ENCODE measurements at regions not wholly inside any gene's neighbourhood (a gene's known extent, or its start where the extent isn't known, plus 50 kb on each side); places are given as distances from the start of the nearest gene placed in this dataset.

- Histone ChIP-seq H3K36me3 (ENCODE audit: control insufficient read depth, insufficient read depth, low read length) (no peaks in the 10 kb centered on the region), H3K4me3 (ENCODE audit: low read depth in 2 of 2, low read length in 2 of 2) (no peak overlapping the region), H3K9me3 (ENCODE audit: control insufficient read depth, insufficient read depth, low read depth, low read length) (no peaks in the 10 kb centered on the region), H3K27ac (ENCODE audit: low read length) (no peak overlapping the region), H3K4me1 (ENCODE audit: control insufficient read depth, insufficient read depth, low read length) (no peaks in the 10 kb centered on the region), H3K27me3 (ENCODE audit: control insufficient read depth, insufficient read depth, low read length) (no peaks in the 10 kb centered on the region)
- no peak for TF ChIP-seq SIN3A (IDR thresholded peaks at IDR 0.05; ENCODE audit: borderline replicate concordance, insufficient read depth, low read depth, low read length)
- no peak for TF ChIP-seq REST (IDR thresholded peaks at IDR 0.05; ENCODE audit: insufficient read depth in 1 of 2, low read depth in 2 of 2, low read length in 1 of 2)
- no peak for TF ChIP-seq TCF7L2 (IDR thresholded peaks at IDR 0.05; ENCODE audit: low read depth, low read length)
- no peak for TF ChIP-seq POLR2AphosphoS5 (IDR thresholded peaks at IDR 0.05; ENCODE audit: low read depth, low read length)
- TF ChIP-seq CTCF (IDR thresholded peaks at IDR 0.05) = no peak
- BruUV-seq (replicated peaks) = no TSS peak
- ChIA-PET CTCF (no interaction called here), POLR2A (no interaction called here)
- no peak for DNase-seq (ENCODE audit: low read depth, low spot score)
- intact Hi-C loops (cut with micrococcal nuclease; ENCODE audit: unreplicated experiment) (no loop called here), in situ Hi-C loops (cut with HindIII; ENCODE audit: low pct_unique_long_range_greater_than_20kb, low sequenced_read_pairs) (no loop called here)
- ATAC-seq = no peak
These were observed 328.5 kb upstream of the RUNX1 start for GRCh38 chr21:35377505-35378090.

- Histone ChIP-seq H3K4me3 (ENCODE audit: low read depth in 2 of 2, low read length in 2 of 2) (no peak overlapping the region), H3K9me3 (ENCODE audit: control insufficient read depth, insufficient read depth, low read depth, low read length) (no peaks in the 10 kb centered on the region), H3K36me3 (ENCODE audit: control insufficient read depth, insufficient read depth, low read length) (no peaks in the 10 kb centered on the region), H3K27me3 (ENCODE audit: control insufficient read depth, insufficient read depth, low read length) (no peaks in the 10 kb centered on the region), H3K27ac (ENCODE audit: low read length) (no peak overlapping the region), H3K4me1 (ENCODE audit: control insufficient read depth, insufficient read depth, low read length) (no peaks in the 10 kb centered on the region)
- in situ Hi-C loops (cut with HindIII; ENCODE audit: low pct_unique_long_range_greater_than_20kb, low sequenced_read_pairs) = no loop called here
- intact Hi-C loops (cut with micrococcal nuclease; ENCODE audit: unreplicated experiment) = no loop called here
- TF ChIP-seq POLR2AphosphoS5 (IDR thresholded peaks at IDR 0.05; ENCODE audit: low read depth, low read length) (no peak), REST (IDR thresholded peaks at IDR 0.05; ENCODE audit: insufficient read depth in 1 of 2, low read depth in 2 of 2, low read length in 1 of 2) (no peak), SIN3A (IDR thresholded peaks at IDR 0.05; ENCODE audit: borderline replicate concordance, insufficient read depth, low read depth, low read length) (no peak), CTCF (IDR thresholded peaks at IDR 0.05) (no peak), TCF7L2 (IDR thresholded peaks at IDR 0.05; ENCODE audit: low read depth, low read length) (no peak)
- BruUV-seq (replicated peaks) = no TSS peak
- ChIA-PET CTCF (no interaction called here), POLR2A (no interaction called here)
- ATAC-seq (no peak), DNase-seq (ENCODE audit: low read depth, low spot score) (no peak)
These were observed 327.5 kb upstream of the RUNX1 start for GRCh38 chr21:35376406-35377135.
